OCI-LY1 (cell line): ENCODE measurements at regions not wholly inside any gene's neighbourhood (a gene's known extent, or its start where the extent isn't known, plus 50 kb on each side); places are given as distances from the start of the nearest gene placed in this dataset.

ENCODE experiments used
- H2AFZ ChIP-seq: fragments of 200-600 bp; sonication (generic), shearing (Covaris generic); 2 replicates; pipeline ENCODE4 v1.6.0; 2014; ENCODE audit warnings: antibody characterized with exemption, mild to moderate bottlenecking, low read length
- H3F3A ChIP-seq: fragments of 200-600 bp; sonication (generic), shearing (Covaris generic); 2 replicates; pipeline ENCODE4 v1.6.0; 2014; ENCODE audit warnings: mild to moderate bottlenecking, antibody characterized with exemption, low read length, moderate library complexity; ENCODE audit not compliant: insufficient read depth
- H3K27ac ChIP-seq: fragments of 200-600 bp; sonication (generic); 2 replicates; pipeline ENCODE4 v1.5.1; 2014; ENCODE audit warnings: low read length, mixed run types, mild to moderate bottlenecking, low read depth; ENCODE audit not compliant: poor library complexity, severe bottlenecking
- H3K27me3 ChIP-seq: fragments of 200-600 bp; sonication (generic); 2 replicates; pipeline ENCODE4 v1.6.0; 2014; ENCODE audit warnings: antibody characterized with exemption, mild to moderate bottlenecking, low read length, moderate library complexity; ENCODE audit not compliant: insufficient read depth
- H3K36me3 ChIP-seq: fragments of 200-600 bp; sonication (generic); 2 replicates; pipeline ENCODE4 v1.6.1; 2014; ENCODE audit warnings: mild to moderate bottlenecking, antibody characterized with exemption, low read length, moderate library complexity, mixed read lengths; ENCODE audit not compliant: insufficient read depth
- H3K4me1 ChIP-seq: fragments of 200-600 bp; sonication (generic); 2 replicates; pipeline ENCODE4 v1.5.1; 2014; ENCODE audit warnings: mild to moderate bottlenecking, low read length, moderate library complexity; ENCODE audit not compliant: insufficient read depth, severe bottlenecking
- H3K4me2 ChIP-seq: fragments of 200-600 bp; sonication (generic), shearing (Covaris generic); 2 replicates; pipeline ENCODE4 v1.6.1; 2014; ENCODE audit warnings: low read length
- H3K4me3 ChIP-seq: fragments of 200-600 bp; sonication (generic); 2 replicates; pipeline ENCODE4 v1.5.1; 2014; ENCODE audit warnings: low read length, low read depth, mild to moderate bottlenecking, mixed read lengths; ENCODE audit not compliant: poor library complexity, severe bottlenecking
- H3K79me2 ChIP-seq: fragments of 200-600 bp; shearing (Covaris generic); 2 replicates; pipeline ENCODE4 v1.6.1; 2016; ENCODE audit warnings: mixed run types, low read length, mixed read lengths; ENCODE audit not compliant: insufficient read depth
- H3K9ac ChIP-seq: fragments of 200-600 bp; sonication (generic), shearing (Covaris generic); 2 replicates; pipeline ENCODE4 v1.6.1; 2014; ENCODE audit warnings: mild to moderate bottlenecking, low read length, mixed read lengths
- H3K9me2 ChIP-seq: fragments of 200-600 bp; sonication (generic), shearing (Covaris generic); 2 replicates; pipeline ENCODE4 v1.6.1; 2014; ENCODE audit warnings: low read depth, mild to moderate bottlenecking, low read length, mixed read lengths
- H3K9me3 ChIP-seq: fragments of 200-600 bp; shearing (Covaris generic); 2 replicates; pipeline ENCODE4 v1.6.1; 2014; ENCODE audit warnings: low read length, mixed read lengths
- H4K20me1 ChIP-seq: fragments of 200-600 bp; sonication (generic), shearing (Covaris generic); 2 replicates; pipeline ENCODE4 v1.6.0; 2016; ENCODE audit warnings: mild to moderate bottlenecking, low read length; ENCODE audit not compliant: insufficient read depth
- CTCF ChIP-seq: fragments of 200-600 bp; sonication (generic), shearing (Covaris generic); IDR thresholded peaks from 2 replicates; pipeline ENCODE4 v1.5.1; 2017; ENCODE audit warnings: mild to moderate bottlenecking, antibody characterized with exemption, low read length, moderate library complexity, mixed read lengths
- EZH2 ChIP-seq: fragments of 200-600 bp; sonication (generic), shearing (Covaris generic); IDR thresholded peaks from 2 replicates; pipeline ENCODE4 v1.8.0; 2017; ENCODE audit warnings: borderline replicate concordance, mixed run types, mild to moderate bottlenecking, antibody characterized with exemption, low read length, moderate library complexity, mixed read lengths

- H3K9me3 ChIP-seq: no peaks in the 10 kb centered on the region
- peaks cover 13% of the 10 kb centered on the region for H3K4me1 ChIP-seq
- H3K27ac ChIP-seq: no peak overlapping the region
- no peaks in the 10 kb centered on the region for H4K20me1 ChIP-seq
- no peaks in the 10 kb centered on the region for H3K9me2 ChIP-seq
- H3K4me3 ChIP-seq: peak overlapping the region; percentile 2
- no peaks in the 10 kb centered on the region for H3K79me2 ChIP-seq
- TF ChIP-seq EZH2: no peak
- TF ChIP-seq CTCF: no peak
- no peak overlapping the region for H3K9ac ChIP-seq
- H3F3A ChIP-seq: no peaks in the 10 kb centered on the region
- no peaks in the 10 kb centered on the region for H3K27me3 ChIP-seq
- no peak overlapping the region for H2AFZ ChIP-seq
- H3K4me2 ChIP-seq: peak overlapping the region; percentile 30; the same call in 1 of the 2 replicates
- H3K36me3 ChIP-seq: no peaks in the 10 kb centered on the region
Observed at GRCh38 chr4:153082322-153083301, 121.6 kb upstream of the TRIM2 start.

- H3K4me2 ChIP-seq: 0 out of 2 replicates have a peak overlapping the region, but pooled peaks have one; percentile 24
- H3K4me1 ChIP-seq: peaks cover 13% of the 10 kb centered on the region
- H4K20me1 ChIP-seq: no peaks in the 10 kb centered on the region
- H3K27me3 ChIP-seq: no peaks in the 10 kb centered on the region
- H3K9me3 ChIP-seq: no peaks in the 10 kb centered on the region
- H3F3A ChIP-seq: no peaks in the 10 kb centered on the region
- no peak for TF ChIP-seq EZH2
- TF ChIP-seq CTCF: peak; percentile 78
- H2AFZ ChIP-seq: no peak overlapping the region
- H3K79me2 ChIP-seq: no peaks in the 10 kb centered on the region
- no peak overlapping the region for H3K9ac ChIP-seq
- H3K36me3 ChIP-seq: no peaks in the 10 kb centered on the region
- no peaks in the 10 kb centered on the region for H3K9me2 ChIP-seq
- no peak overlapping the region for H3K27ac ChIP-seq
- H3K4me3 ChIP-seq: no peak overlapping the region
Observed at GRCh38 chr4:153083447-153083947, 120.7 kb upstream of the TRIM2 start.

GRCh38 chr4:153084224-153084979 is 119.8 kb upstream of the TRIM2 start:
- peaks cover 13% of the 10 kb centered on the region for H3K4me1 ChIP-seq
- H3K9me3 ChIP-seq: no peaks in the 10 kb centered on the region
- no peaks in the 10 kb centered on the region for H3F3A ChIP-seq
- H3K9ac ChIP-seq: no peak overlapping the region
- no peak overlapping the region for H2AFZ ChIP-seq
- no peaks in the 10 kb centered on the region for H4K20me1 ChIP-seq
- no peaks in the 10 kb centered on the region for H3K79me2 ChIP-seq
- TF ChIP-seq EZH2 (no peak), CTCF (no peak)
- no peak overlapping the region for H3K27ac ChIP-seq
- no peaks in the 10 kb centered on the region for H3K27me3 ChIP-seq
- no peak overlapping the region for H3K4me2 ChIP-seq
- H3K36me3 ChIP-seq: no peaks in the 10 kb centered on the region
- H3K9me2 ChIP-seq: no peaks in the 10 kb centered on the region
- H3K4me3 ChIP-seq: no peak overlapping the region
